ENCODE measurements at regions not wholly inside any gene's neighbourhood (a gene's known extent, or its start where the extent isn't known, plus 50 kb on each side); places are given as distances from the start of the nearest gene placed in this dataset.

GRCh38 chr16:80040413-80040812 lies 439.9 kb upstream of the MAF start:
- peaks cover 0 to 9% (median 0%) of the 10 kb centered on the region in 4 donors for H3K9me3 ChIP-seq
- no peak overlapping the region for H3K27ac ChIP-seq
- no peaks in the 10 kb centered on the region for H3K27me3 ChIP-seq
- DNase-seq (ENCODE audit: low spot score in 2 of 2): no peak
- H3K4me1 ChIP-seq: no peaks in the 10 kb centered on the region
- TF ChIP-seq POLR2A (IDR thresholded peaks at IDR 0.05): no peak
- no peak for TF ChIP-seq EP300 (IDR thresholded peaks at IDR 0.05)
- no peak for TF ChIP-seq CTCF (IDR thresholded peaks at IDR 0.05)
- H3K4me3 ChIP-seq: no peak overlapping the region
- no peaks in the 10 kb centered on the region for H3K36me3 ChIP-seq

- DNase-seq (ENCODE audit: low spot score in 2 of 2): no peak
- H3K4me1 ChIP-seq: no peaks in the 10 kb centered on the region
Observed at GRCh38 chr16:80039777-80040176, 439.2 kb upstream of the MAF start.

GRCh38 chr16:80038566-80038965 lies 438.0 kb upstream of the MAF start:
- DNase-seq (ENCODE audit: low spot score in 2 of 2): no peak
- WGBS, 2 donors: 75 to 83% methylated on average over 6 of the region's 6 CpGs
- TF ChIP-seq CTCF (IDR thresholded peaks at IDR 0.05): no peak
- H3K4me3 ChIP-seq: no peak overlapping the region
- H3K36me3 ChIP-seq: no peaks in the 10 kb centered on the region
- H3K27ac ChIP-seq: no peak overlapping the region
- H3K4me1 ChIP-seq: no peaks in the 10 kb centered on the region
- no peaks in the 10 kb centered on the region for H3K27me3 ChIP-seq
- H3K9me3 ChIP-seq: peaks cover 0 to 9% (median 0%) of the 10 kb centered on the region in 4 donors

More at GRCh38 chr16:80039777-80040176, 439.2 kb upstream of the MAF start:
- no peaks in the 10 kb centered on the region for H3K27me3 ChIP-seq
- H3K9me3 ChIP-seq: peaks cover 0 to 9% (median 0%) of the 10 kb centered on the region in 4 donors
- H3K27ac ChIP-seq: no peak overlapping the region
- H3K4me3 ChIP-seq: no peak overlapping the region
- no peaks in the 10 kb centered on the region for H3K36me3 ChIP-seq
- 85 to 86% methylated on average over 2 of the region's 2 CpGs for WGBS, 2 donors
- TF ChIP-seq POLR2A (IDR thresholded peaks at IDR 0.05) (no peak), CTCF (IDR thresholded peaks at IDR 0.05) (no peak), EP300 (IDR thresholded peaks at IDR 0.05) (no peak)

- Histone ChIP-seq H3K4me3 (no peak overlapping the region), H3K36me3 (no peaks in the 10 kb centered on the region), H3K27ac (no peak overlapping the region), H3K4me1 (no peaks in the 10 kb centered on the region), H3K27me3 (no peaks in the 10 kb centered on the region), H3K9me3 (peaks cover 0 to 9% (median 0%) of the 10 kb centered on the region in 4 donors)
- DNase-seq (ENCODE audit: low spot score in 2 of 2): no peak
- no peak for TF ChIP-seq EP300 (IDR thresholded peaks at IDR 0.05)
- no peak for TF ChIP-seq POLR2A (IDR thresholded peaks at IDR 0.05)
- TF ChIP-seq CTCF (IDR thresholded peaks at IDR 0.05): no peak
- 91 to 93% methylated on average over 8 of the region's 8 CpGs for WGBS, 2 donors
Observed at GRCh38 chr16:80034948-80035663, 434.6 kb upstream of the MAF start.

GRCh38 chr16:80034469-80034826 lies 433.9 kb upstream of the MAF start:
- Histone ChIP-seq H3K9me3 (peaks cover 0 to 4% (median 0%) of the 10 kb centered on the region in 4 donors), H3K27me3 (no peaks in the 10 kb centered on the region), H3K36me3 (no peaks in the 10 kb centered on the region), H3K27ac (no peak overlapping the region), H3K4me3 (no peak overlapping the region), H3K4me1 (no peaks in the 10 kb centered on the region)
- WGBS, 2 donors: 88 to 91% methylated on average over 4 of the region's 4 CpGs
- TF ChIP-seq POLR2A (IDR thresholded peaks at IDR 0.05) (no peak), CTCF (IDR thresholded peaks at IDR 0.05) (no peak), EP300 (IDR thresholded peaks at IDR 0.05) (no peak)
- DNase-seq (ENCODE audit: low spot score in 2 of 2): no peak
